Activated CD8-positive, alpha-beta memory T cell treated with anti-CD3 and anti-CD28 coated beads for 4 hours (primary cell): ENCODE measurements at regions not wholly inside any gene's neighbourhood (a gene's known extent, or its start where the extent isn't known, plus 50 kb on each side); places are given as distances from the start of the nearest gene placed in this dataset.
"Not testable (repeated sequence)": the region's sequence is repeated elsewhere in the genome, so short reads cannot be mapped to it uniquely, and the experiment has no call there.

Experiments used
- DNase-seq, 2 donors: peaks; one replicate each; pipeline ENCODE4 v3.0.0-alpha.2; 2020; ENCODE audit warnings: low read depth in 2 of 2

GRCh38 chr2:146602383-146602782, 1242.4 kb upstream of the ACVR2A start:
- no peak for DNase-seq

- DNase-seq = no peak
Measured at GRCh38 chr2:146598791-146599190, 1246.0 kb upstream of the ACVR2A start.

DNA sequence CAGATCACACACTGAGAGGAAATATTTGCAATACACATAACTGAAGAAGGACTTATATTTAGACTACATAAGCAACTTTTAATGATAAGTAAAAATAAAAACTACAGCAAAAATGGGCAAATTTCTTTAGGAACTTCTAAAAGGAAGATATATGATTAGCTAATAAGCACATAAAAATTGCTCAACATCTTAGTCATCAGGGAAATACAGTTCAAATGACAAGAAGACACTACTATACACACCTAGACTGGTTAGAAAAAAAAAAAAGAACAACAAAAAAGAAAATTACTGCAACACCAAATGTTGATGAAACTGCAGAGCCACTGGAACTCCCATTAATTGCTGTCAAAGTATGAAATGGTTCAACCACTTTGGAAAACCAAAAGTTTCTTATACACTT, 1247.5 kb upstream of the ACVR2A start:
- DNase-seq = no peak

DNA sequence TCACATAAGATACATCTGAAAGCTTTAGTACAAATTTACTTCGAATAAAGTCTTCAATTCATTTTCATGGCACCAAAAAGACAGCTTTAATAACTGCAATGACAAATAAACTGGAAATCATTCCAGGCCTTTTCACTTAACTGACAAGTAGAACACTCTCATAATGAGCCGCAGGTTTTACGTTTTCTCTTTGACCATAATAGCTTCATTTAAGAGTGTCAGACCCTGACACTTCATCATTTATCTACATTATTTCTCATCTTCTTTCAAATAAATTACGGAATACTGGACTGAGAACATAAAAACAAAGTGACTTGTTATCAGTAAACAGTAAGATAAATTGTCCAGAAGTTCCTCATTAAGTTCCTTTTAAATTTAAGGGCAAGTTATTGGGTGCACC, 1252.9 kb upstream of the ACVR2A start:
- DNase-seq = no peak

DNA sequence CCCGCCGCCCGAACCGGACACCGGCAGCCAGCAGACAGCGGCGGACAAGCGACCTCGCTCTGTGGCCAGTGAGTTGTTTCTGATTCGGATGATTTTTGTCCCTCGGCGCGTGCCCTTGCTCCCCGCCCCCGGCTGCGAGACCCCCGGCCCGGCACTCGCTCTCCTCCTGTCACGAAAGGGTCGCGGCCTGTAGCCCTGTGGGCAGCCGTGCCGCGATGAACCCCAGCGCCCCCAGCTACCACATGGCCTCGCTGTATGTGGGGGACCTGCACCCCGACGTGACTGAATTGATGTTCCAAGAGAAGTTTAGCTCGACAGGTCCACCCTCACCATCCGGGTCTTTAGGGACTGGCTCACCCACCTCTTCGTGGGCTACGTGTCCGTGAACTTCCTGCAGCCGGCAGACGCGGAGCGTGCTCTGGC, 1257.5 kb upstream of the ACVR2A start:
- no peak for DNase-seq

GRCh38 chr2:146584316-146584715, 1260.5 kb upstream of the ACVR2A start:
- no peak for DNase-seq

GRCh38 chr2:146579147-146579930, 1265.5 kb upstream of the ACVR2A start:
- no peak for DNase-seq

- DNase-seq = no peak
Measured at GRCh38 chr2:146576339-146577111, 1268.3 kb upstream of the ACVR2A start.

GRCh38 chr2:146572598-146572997, 1272.2 kb upstream of the ACVR2A start:
- DNase-seq = no peak

- DNase-seq = no peak
Measured at GRCh38 chr2:146561996-146562395, 1282.8 kb upstream of the ACVR2A start.

DNA sequence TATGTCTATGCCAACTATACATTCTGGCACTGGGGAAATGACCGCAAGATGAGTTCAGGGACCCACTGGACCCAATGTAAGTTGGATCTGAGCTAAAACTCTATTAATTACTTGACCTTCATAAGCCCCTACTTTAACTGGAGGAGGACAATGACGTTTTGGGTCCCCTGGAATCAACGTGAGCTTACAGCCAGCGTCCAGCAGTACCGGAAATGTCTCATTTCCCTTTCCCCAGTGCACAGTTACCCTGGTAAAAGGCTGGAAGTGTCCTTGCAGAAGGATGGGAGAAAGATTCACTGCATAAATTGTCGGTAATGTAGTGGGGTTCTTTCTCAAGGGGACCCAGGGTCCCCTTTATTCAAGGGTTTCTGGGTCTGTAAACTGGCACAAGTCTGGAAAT, 1297.6 kb upstream of the ACVR2A start:
- no peak for DNase-seq

DNA sequence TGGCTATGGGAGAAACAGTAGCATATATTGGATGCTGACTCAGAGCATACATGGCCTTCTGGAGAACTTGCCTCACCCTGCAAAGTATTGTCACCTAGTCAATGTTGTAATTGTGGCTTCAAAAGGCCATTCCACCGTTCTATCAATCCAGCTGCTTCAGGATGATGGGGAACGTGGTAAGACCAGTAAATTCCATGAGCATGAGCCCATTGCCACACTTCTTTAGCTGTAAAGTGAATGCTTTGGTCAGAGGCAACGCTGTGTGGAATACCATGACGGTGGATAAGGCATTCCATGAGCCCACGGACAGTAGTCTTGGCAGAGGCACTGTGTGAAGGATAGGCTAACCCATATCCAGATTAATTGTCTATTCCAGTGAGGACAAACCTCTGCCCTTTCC, 1300.1 kb upstream of the ACVR2A start:
- DNase-seq = no peak

GRCh38 chr2:146541896-146542295, 1302.9 kb upstream of the ACVR2A start:
- no peak for DNase-seq

DNA sequence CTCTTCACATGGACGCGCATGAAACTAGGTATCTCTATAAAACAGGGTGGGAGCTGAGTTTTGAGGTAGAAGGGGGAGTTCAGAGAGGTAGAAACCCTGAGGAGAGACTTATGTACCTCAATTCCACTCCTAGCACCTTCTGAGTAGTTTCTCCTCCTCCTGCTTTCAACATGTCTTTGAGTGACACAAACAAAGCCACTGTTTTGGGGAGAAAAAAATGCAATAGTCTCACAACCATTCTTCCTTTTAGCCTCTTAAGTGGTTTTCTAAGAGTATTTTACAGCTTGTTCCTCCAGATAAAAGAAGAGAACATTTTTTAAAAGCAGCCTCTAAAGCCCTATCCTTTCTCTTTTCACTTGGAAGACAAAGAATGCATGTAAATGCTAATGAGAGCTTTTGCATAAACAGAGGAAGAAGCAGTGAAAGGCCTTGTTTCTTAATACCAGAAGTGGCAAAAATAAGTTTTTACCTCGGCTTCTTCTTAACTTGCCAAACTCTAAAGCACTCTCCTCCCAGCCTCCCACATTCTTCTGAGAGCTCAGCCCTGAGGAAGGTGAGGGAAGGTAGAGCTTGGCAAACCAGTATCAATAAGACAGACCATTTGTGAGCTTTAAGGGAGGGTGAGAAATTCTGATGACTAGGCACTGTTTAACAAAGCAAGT, 1304.4 kb upstream of the ACVR2A start:
- no peak for DNase-seq

GRCh38 chr2:146539739-146540138, 1305.1 kb upstream of the ACVR2A start:
- DNase-seq = not testable (repeated sequence)

GRCh38 chr2:146537477-146537876, 1307.4 kb upstream of the ACVR2A start:
- no peak for DNase-seq

- no peak for DNase-seq
Measured at GRCh38 chr2:146532509-146533147, 1312.2 kb upstream of the ACVR2A start.

GRCh38 chr2:146532009-146532408, 1312.8 kb upstream of the ACVR2A start:
- no peak for DNase-seq

- no peak for DNase-seq
Measured at GRCh38 chr2:146530886-146531285, 1313.9 kb upstream of the ACVR2A start.

DNA sequence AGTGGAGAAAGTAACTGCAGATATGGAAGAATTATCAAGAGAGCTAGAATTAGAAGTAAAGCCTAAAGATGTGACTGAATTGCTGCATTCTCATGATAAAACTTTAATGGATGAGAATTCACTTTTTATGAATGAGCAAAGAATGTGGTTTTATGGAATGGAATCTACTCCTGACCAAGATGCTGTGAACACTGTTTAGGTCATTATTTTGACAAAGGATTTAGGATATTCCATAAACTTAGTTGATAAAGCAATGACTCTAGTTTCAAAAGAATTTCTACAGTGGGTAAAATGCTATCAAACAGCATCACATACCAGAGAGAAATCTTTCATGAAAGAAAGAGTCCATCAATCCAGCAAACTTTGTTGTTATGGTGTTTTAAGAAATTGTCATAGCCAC, 1317.7 kb upstream of the ACVR2A start:
- no peak for DNase-seq

GRCh38 chr2:146523196-146523595, 1321.6 kb upstream of the ACVR2A start:
- no peak for DNase-seq

GRCh38 chr2:146506851-146507250, 1338.0 kb upstream of the ACVR2A start:
- no peak for DNase-seq
